Transverse colon (tissue), 4 donors: ENCODE measurements at regions not wholly inside any gene's neighbourhood (a gene's known extent, or its start where the extent isn't known, plus 50 kb on each side); places are given as distances from the start of the nearest gene placed in this dataset.

Experiments
- DNase-seq: peaks from one replicate; pipeline ENCODE4 v3.0.0-alpha.2; 2019
- H3K27ac ChIP-seq, 4 donors: fragments of 200-600 bp; sonication (generic); 2 replicates each; pipeline ENCODE4 v1.5.1; 2016 to 2018; ENCODE audit warnings: inconsistent platforms in 4 of 4
- H3K27me3 ChIP-seq: fragments of 200-600 bp; sonication (generic); 2 replicates; pipeline ENCODE4 v1.5.1; 2017; ENCODE audit warnings: inconsistent platforms
- H3K36me3 ChIP-seq, 4 donors: fragments of 200-600 bp; sonication (generic); 2 replicates each; pipeline ENCODE4 v1.5.1; 2017 to 2019; ENCODE audit warnings: inconsistent platforms in 4 of 4
- H3K4me1 ChIP-seq, 4 donors: fragments of 200-600 bp; sonication (generic); 2 replicates each; pipeline ENCODE4 v1.5.1; 2017 to 2020; ENCODE audit warnings: inconsistent platforms in 4 of 4
- H3K4me3 ChIP-seq, 4 donors: fragments of 200-600 bp; sonication (generic); 1 replicate in 1 of 4; 2 replicates in 3 of 4; pipeline versions ENCODE4 v1.5.1 to v1.6.1; 2017 to 2019; ENCODE audit warnings: inconsistent platforms in 4 of 4
- H3K9me3 ChIP-seq, 2 donors: fragments of 200-600 bp; sonication (generic); 2 replicates each; pipeline ENCODE4 v1.5.1; 2017 to 2019; ENCODE audit warnings: inconsistent platforms in 2 of 2
- EP300 ChIP-seq: sonication (generic); formaldehyde crosslinking; IDR thresholded peaks from one replicate; pipeline ENCODE4 v1.6.1; 2017; ENCODE audit warnings: antibody characterized with exemption, low read depth
- POLR2A ChIP-seq: fragments of 450-650 bp; IDR thresholded peaks from one replicate; pipeline ENCODE4 v1.6.1; 2016; ENCODE audit warnings: antibody characterized with exemption, mild to moderate bottlenecking, moderate library complexity
- POLR2AphosphoS5 ChIP-seq, 3 donors: sonication (generic); formaldehyde crosslinking; IDR thresholded peaks; one replicate each; pipeline ENCODE4 v1.6.1; 2016; ENCODE audit warnings: antibody characterized with exemption in 3 of 3
- WGBS, 2 donors: methylation state at CpG; one replicate each; pipeline ENCODE4 v1.1.5; 2018; ENCODE audit warnings: low coverage in 1 of 2; 5-methylcytosine and 5-hydroxymethylcytosine counted together
- in situ Hi-C, 4 donors: fragments of 200-750 bp; cut with MboI; loops; one replicate each; pipeline versions ENCODE4 v1.15.0 to v1.15.1; 2017; ENCODE audit warnings: low sequenced_read_pairs in 3 of 4, low pct_ligation_motif_present in 1 of 4, low pct_unique_long_range_greater_than_20kb in 1 of 4
- intact Hi-C: fragments of 100-400 bp; cut with DNase I; formaldehyde crosslinking; loops from one replicate; pipeline ENCODE4 v1.15.1; 2023; ENCODE audit warnings: low total_unique reads
- TF ChIP-seq, protein P1 (sequence below), 5 experiments: fragments of 200-600 bp in 3 of 5; fragments of 450-650 bp in 2 of 5; sonication (generic) in 3 of 5; IDR thresholded peaks; 1 replicate in 2 of 5; 2 replicates in 3 of 5; pipeline ENCODE4 v1.5.1; 2016 to 2017; ENCODE audit warnings: antibody characterized with exemption in 5 of 5, inconsistent platforms in 3 of 5, mild to moderate bottlenecking in 2 of 5, moderate library complexity in 1 of 5

GRCh38 chr6:100099189-100100074, 105.4 kb upstream of the MCHR2 start:
- peaks cover 4% of the 10 kb centered on the region for H3K27me3 ChIP-seq
- WGBS, 2 donors: 37 to 42% methylated on average over 4 of the region's 4 CpGs
- H3K36me3 ChIP-seq: no peaks in the 10 kb centered on the region
- no peaks in the 10 kb centered on the region for H3K4me1 ChIP-seq
- no peak overlapping the region for H3K27ac ChIP-seq
- no peak for DNase-seq
- no peaks in the 10 kb centered on the region for H3K9me3 ChIP-seq
- in situ Hi-C loops (loop anchor here in 2 of 4 donors (25.0 kb wide), 1 partner anchor 563 kb away; no protein-coding TSS in a partner anchor), intact Hi-C loops (no loop called here)
- no peak overlapping the region for H3K4me3 ChIP-seq
- TF ChIP-seq, protein P1, sequence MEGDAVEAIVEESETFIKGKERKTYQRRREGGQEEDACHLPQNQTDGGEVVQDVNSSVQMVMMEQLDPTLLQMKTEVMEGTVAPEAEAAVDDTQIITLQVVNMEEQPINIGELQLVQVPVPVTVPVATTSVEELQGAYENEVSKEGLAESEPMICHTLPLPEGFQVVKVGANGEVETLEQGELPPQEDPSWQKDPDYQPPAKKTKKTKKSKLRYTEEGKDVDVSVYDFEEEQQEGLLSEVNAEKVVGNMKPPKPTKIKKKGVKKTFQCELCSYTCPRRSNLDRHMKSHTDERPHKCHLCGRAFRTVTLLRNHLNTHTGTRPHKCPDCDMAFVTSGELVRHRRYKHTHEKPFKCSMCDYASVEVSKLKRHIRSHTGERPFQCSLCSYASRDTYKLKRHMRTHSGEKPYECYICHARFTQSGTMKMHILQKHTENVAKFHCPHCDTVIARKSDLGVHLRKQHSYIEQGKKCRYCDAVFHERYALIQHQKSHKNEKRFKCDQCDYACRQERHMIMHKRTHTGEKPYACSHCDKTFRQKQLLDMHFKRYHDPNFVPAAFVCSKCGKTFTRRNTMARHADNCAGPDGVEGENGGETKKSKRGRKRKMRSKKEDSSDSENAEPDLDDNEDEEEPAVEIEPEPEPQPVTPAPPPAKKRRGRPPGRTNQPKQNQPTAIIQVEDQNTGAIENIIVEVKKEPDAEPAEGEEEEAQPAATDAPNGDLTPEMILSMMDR (IDR thresholded peaks at IDR 0.05): peak; percentile 28 to 52 (median 39)
- no peak for TF ChIP-seq POLR2AphosphoS5 (IDR thresholded peaks at IDR 0.05)
- no peak for TF ChIP-seq POLR2A
- no peak for TF ChIP-seq EP300

- no peak overlapping the region for H3K4me3 ChIP-seq
- H3K36me3 ChIP-seq: no peaks in the 10 kb centered on the region
- H3K9me3 ChIP-seq: no peaks in the 10 kb centered on the region
- TF ChIP-seq POLR2AphosphoS5 (IDR thresholded peaks at IDR 0.05) (no peak), POLR2A (no peak), EP300 (no peak)
- TF ChIP-seq, protein P1 (IDR thresholded peaks at IDR 0.05): no peak
- no peak for DNase-seq
- no peak overlapping the region for H3K27ac ChIP-seq
- no peaks in the 10 kb centered on the region for H3K27me3 ChIP-seq
- in situ Hi-C loops: no loop called here
- H3K4me1 ChIP-seq: no peaks in the 10 kb centered on the region
- intact Hi-C loops: no loop called here
Observed at GRCh38 chr6:100096936-100097335, 102.9 kb upstream of the MCHR2 start.

- intact Hi-C loops: no loop called here
- no peak for TF ChIP-seq POLR2A
- no peaks in the 10 kb centered on the region for H3K4me1 ChIP-seq
- no peak overlapping the region for H3K4me3 ChIP-seq
- in situ Hi-C loops: no loop called here
- H3K27ac ChIP-seq: no peak overlapping the region
- H3K9me3 ChIP-seq: no peaks in the 10 kb centered on the region
- 49 to 63% methylated on average over 2 of the region's 2 CpGs for WGBS, 2 donors
- DNase-seq: no peak
- H3K36me3 ChIP-seq: no peaks in the 10 kb centered on the region
- no peaks in the 10 kb centered on the region for H3K27me3 ChIP-seq
Observed at GRCh38 chr6:100096341-100096740, 102.3 kb upstream of the MCHR2 start.

- Histone ChIP-seq H3K27me3 (no peaks in the 10 kb centered on the region), H3K36me3 (no peaks in the 10 kb centered on the region), H3K27ac (no peak overlapping the region), H3K4me1 (no peaks in the 10 kb centered on the region), H3K9me3 (no peaks in the 10 kb centered on the region), H3K4me3 (no peak overlapping the region)
- in situ Hi-C loops: no loop called here
- DNase-seq: no peak
- intact Hi-C loops: no loop called here
- no peak for TF ChIP-seq POLR2AphosphoS5 (IDR thresholded peaks at IDR 0.05)
- TF ChIP-seq, protein P1 (IDR thresholded peaks at IDR 0.05): no peak
- WGBS, 2 donors: 95% methylated on average over 6 of the region's 6 CpGs; no CpG with 5 or more reads in 1 of the 2 donors
Observed at GRCh38 chr6:100093405-100093804, 99.4 kb upstream of the MCHR2 start.

GRCh38 chr6:100088009-100088408, 94.0 kb upstream of the MCHR2 start:
- WGBS, 2 donors: 67 to 73% methylated on average over 1 of the region's 1 CpG
- in situ Hi-C loops: no loop called here

More at GRCh38 chr6:100088009-100088408, 94.0 kb upstream of the MCHR2 start:
- no peaks in the 10 kb centered on the region for H3K4me1 ChIP-seq
- intact Hi-C loops: no loop called here
- H3K36me3 ChIP-seq: no peaks in the 10 kb centered on the region
- no peak overlapping the region for H3K4me3 ChIP-seq
- H3K9me3 ChIP-seq: no peaks in the 10 kb centered on the region
- no peaks in the 10 kb centered on the region for H3K27me3 ChIP-seq
- DNase-seq: no peak
- no peak overlapping the region for H3K27ac ChIP-seq
- TF ChIP-seq, protein P1 (IDR thresholded peaks at IDR 0.05): no peak
- no peak for TF ChIP-seq EP300
- no peak for TF ChIP-seq POLR2AphosphoS5 (IDR thresholded peaks at IDR 0.05)
- TF ChIP-seq POLR2A: no peak
